ENCODE measurements at regions not wholly inside any gene's neighbourhood (a gene's known extent, or its start where the extent isn't known, plus 50 kb on each side); places are given as distances from the start of the nearest gene placed in this dataset.

DNA sequence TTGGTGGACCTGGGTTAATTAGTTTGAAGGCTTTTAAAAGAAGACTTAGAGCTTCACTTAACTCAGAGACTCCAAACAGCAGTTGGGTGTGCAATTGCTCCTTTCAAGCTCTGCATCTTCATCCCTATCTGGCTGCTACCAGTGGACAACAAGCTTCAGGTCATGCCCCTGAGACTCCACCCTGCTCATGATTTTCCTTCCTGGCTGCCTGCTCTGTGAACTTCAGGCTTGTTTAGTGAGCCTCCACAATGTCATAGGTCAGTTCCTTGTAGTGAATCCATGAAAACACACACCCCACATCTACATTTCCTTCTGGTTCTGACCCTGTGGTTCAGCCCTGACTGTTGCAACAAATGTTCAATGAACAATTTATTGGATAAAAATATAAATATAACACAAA is 61.1 kb upstream of the MARCKS start:
- TF ChIP-seq MYC (IDR thresholded peaks at IDR 0.05; ENCODE audit: low read depth, low read length) (no peak), POLR2A (IDR thresholded peaks at IDR 0.05; ENCODE audit: extremely low read depth, insufficient read length) (no peak), CTCF (IDR thresholded peaks at IDR 0.05; ENCODE audit: low read depth, low read length) (no peak)
- TF ChIP-seq, protein P1, sequence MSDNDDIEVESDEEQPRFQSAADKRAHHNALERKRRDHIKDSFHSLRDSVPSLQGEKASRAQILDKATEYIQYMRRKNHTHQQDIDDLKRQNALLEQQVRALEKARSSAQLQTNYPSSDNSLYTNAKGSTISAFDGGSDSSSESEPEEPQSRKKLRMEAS (IDR thresholded peaks at IDR 0.05; ENCODE audit: low read depth, low read length), result no peak

DNA sequence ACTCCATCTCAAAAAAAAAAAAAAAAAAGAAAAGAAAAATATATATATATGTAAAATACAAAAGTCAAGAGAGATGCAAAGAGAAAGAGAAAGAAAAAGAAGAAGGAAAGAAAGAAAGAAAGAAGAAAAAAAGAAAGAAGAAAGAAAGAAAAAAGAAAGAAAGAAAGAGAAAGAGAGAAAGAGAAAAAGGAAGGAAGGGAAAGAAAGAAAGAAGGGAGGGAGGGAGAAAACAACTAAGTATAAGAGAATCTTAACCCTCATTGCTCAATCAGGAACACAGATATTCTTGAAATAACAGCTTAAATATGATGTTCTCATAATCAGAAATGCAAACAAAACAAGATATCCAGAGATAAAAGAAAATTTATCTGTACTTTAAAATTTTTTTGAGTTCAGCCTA is 54.4 kb upstream of the MARCKS start:
- DNase-seq (ENCODE audit: low read depth), result no peak
- no peak overlapping the region for H3K4me3 ChIP-seq (ENCODE audit: low read depth, low read length)
- TF ChIP-seq CTCF (IDR thresholded peaks at IDR 0.05; ENCODE audit: low read depth, low read length) (no peak), POLR2A (IDR thresholded peaks at IDR 0.05; ENCODE audit: extremely low read depth, insufficient read length) (no peak), MYC (IDR thresholded peaks at IDR 0.05; ENCODE audit: low read depth, low read length) (no peak)
- TF ChIP-seq, protein P1 (IDR thresholded peaks at IDR 0.05; ENCODE audit: low read depth, low read length), result no peak

More for the DNA sequence above, 61.1 kb upstream of the MARCKS start:
- H3K4me3 ChIP-seq (ENCODE audit: low read depth, low read length), result no peak overlapping the region
- DNase-seq (ENCODE audit: low read depth), result no peak

DNA sequence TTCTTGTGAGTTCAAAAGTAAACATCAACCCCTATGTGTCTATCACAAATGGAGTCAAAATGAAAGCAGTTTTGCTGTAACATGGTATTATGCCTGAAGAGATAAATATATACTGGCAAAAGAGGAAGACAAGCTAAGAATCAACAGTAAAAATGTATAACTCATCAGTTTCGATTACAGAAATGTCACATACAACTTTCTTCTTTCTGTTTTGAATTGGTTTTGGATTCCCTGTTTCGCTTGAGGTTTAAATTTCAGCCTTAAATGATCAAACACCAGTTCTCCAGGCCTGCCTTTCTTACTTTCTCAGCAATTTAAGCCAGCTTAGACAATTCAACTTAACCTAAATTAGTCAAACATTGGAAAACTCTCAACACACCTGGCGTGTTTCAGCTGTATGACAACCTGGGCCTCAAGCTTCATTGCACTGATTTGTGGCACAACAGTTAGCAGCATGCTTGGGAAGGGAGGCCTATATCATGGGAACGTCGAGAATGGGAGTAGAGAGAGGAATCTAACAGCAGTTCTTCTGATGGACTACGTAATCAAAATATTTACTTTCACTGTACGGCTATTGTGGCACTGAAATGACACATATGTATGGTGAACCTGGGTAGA is 51.9 kb upstream of the MARCKS start:
- TF ChIP-seq, protein P1 (IDR thresholded peaks at IDR 0.05; ENCODE audit: low read depth, low read length), result no peak
- TF ChIP-seq MYC (IDR thresholded peaks at IDR 0.05; ENCODE audit: low read depth, low read length), result no peak
- TF ChIP-seq POLR2A (IDR thresholded peaks at IDR 0.05; ENCODE audit: extremely low read depth, insufficient read length), result no peak
- no peak for TF ChIP-seq CTCF (IDR thresholded peaks at IDR 0.05; ENCODE audit: low read depth, low read length)
- no peak for DNase-seq (ENCODE audit: low read depth)
- no peak overlapping the region for H3K4me3 ChIP-seq (ENCODE audit: low read depth, low read length)

DNA sequence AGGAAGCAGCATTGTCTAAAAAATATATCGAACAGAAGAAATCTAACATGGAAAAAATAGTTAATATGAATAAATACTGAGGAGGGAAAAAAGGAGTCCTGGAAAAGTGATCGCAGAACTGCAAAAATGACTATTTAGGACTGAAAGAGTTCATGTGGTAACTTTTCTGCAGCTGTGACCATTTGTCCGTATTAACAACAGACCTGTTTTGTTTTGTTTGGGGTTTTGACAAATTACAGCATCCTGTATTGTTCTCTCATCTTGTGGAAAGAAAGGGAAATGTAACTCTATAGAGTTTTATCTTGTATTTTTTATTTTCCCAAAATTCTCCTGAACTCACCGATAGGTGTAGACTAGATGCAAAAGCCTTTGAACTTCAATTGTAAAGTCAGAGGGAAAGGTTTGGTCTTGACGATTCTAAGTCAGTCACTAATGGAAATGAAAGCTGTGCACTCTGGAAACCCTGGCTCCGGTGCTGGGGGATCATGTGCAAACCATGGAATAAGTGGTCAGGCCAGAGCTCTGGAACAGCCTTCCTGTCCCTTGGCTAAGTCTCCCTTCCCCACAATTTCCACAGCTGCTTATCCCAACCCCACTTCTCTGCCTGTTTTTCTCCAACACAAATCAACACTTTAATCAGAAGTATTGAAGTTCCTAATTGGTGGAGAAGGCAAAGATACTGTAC is 51.2 kb upstream of the MARCKS start:
- no peak for TF ChIP-seq MYC (IDR thresholded peaks at IDR 0.05; ENCODE audit: low read depth, low read length)
- TF ChIP-seq CTCF (IDR thresholded peaks at IDR 0.05; ENCODE audit: low read depth, low read length), result no peak
- no peak for TF ChIP-seq POLR2A (IDR thresholded peaks at IDR 0.05; ENCODE audit: extremely low read depth, insufficient read length)
- TF ChIP-seq, protein P1 (IDR thresholded peaks at IDR 0.05; ENCODE audit: low read depth, low read length), result no peak
- DNase-seq (ENCODE audit: low read depth), result no peak
- H3K4me3 ChIP-seq (ENCODE audit: low read depth, low read length), result no peak overlapping the region

Measured in NB4 (cell line).